ENCODE measurements at regions not wholly inside any gene's neighbourhood (a gene's known extent, or its start where the extent isn't known, plus 50 kb on each side); places are given as distances from the start of the nearest gene placed in this dataset.

DNA sequence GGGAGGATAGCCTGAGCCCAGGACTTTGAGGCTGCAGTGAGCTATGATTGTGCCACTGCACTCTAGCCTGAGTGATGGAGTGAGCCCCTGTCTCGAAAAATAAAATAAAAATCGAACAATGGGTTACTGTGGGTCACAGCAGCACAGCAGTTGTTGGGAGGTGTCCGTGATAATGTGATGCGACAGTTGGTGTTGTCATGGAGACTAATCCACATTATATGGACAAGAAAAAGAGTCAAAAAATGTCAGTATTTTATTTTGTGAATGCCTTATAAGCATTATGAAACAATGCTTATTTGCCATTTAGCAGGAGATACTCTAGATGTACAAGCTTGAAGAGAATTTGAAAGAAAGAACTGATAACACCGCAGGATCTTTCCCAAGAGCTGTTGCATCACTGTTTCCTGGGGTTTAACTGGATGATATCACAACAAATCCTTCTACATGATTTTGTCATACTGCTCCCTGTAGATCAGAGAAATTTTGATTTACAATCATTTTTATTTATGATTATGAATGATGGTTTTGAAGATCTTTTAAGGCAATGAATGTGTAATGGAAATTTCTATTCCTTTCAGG, 195.4 kb downstream of the BAMBI start (continued):
- TF ChIP-seq, protein P1, sequence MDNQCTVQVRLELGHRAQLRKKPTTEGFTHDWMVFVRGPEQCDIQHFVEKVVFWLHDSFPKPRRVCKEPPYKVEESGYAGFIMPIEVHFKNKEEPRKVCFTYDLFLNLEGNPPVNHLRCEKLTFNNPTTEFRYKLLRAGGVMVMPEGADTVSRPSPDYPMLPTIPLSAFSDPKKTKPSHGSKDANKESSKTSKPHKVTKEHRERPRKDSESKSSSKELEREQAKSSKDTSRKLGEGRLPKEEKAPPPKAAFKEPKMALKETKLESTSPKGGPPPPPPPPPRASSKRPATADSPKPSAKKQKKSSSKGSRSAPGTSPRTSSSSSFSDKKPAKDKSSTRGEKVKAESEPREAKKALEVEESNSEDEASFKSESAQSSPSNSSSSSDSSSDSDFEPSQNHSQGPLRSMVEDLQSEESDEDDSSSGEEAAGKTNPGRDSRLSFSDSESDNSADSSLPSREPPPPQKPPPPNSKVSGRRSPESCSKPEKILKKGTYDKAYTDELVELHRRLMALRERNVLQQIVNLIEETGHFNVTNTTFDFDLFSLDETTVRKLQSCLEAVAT (IDR thresholded peaks at IDR 0.05), result no peak
- no peak for TF ChIP-seq ZBED1 (IDR thresholded peaks at IDR 0.05; ENCODE audit: borderline replicate concordance)
- no peak for TF ChIP-seq JUND (IDR thresholded peaks at IDR 0.05; ENCODE audit: low read depth, low read length)
- TF ChIP-seq MTA3 (IDR thresholded peaks at IDR 0.05; ENCODE audit: borderline replicate concordance, low read length), result no peak
- no peak for TF ChIP-seq ESRRA (IDR thresholded peaks at IDR 0.05; ENCODE audit: low read length)
- TF ChIP-seq, protein P2, sequence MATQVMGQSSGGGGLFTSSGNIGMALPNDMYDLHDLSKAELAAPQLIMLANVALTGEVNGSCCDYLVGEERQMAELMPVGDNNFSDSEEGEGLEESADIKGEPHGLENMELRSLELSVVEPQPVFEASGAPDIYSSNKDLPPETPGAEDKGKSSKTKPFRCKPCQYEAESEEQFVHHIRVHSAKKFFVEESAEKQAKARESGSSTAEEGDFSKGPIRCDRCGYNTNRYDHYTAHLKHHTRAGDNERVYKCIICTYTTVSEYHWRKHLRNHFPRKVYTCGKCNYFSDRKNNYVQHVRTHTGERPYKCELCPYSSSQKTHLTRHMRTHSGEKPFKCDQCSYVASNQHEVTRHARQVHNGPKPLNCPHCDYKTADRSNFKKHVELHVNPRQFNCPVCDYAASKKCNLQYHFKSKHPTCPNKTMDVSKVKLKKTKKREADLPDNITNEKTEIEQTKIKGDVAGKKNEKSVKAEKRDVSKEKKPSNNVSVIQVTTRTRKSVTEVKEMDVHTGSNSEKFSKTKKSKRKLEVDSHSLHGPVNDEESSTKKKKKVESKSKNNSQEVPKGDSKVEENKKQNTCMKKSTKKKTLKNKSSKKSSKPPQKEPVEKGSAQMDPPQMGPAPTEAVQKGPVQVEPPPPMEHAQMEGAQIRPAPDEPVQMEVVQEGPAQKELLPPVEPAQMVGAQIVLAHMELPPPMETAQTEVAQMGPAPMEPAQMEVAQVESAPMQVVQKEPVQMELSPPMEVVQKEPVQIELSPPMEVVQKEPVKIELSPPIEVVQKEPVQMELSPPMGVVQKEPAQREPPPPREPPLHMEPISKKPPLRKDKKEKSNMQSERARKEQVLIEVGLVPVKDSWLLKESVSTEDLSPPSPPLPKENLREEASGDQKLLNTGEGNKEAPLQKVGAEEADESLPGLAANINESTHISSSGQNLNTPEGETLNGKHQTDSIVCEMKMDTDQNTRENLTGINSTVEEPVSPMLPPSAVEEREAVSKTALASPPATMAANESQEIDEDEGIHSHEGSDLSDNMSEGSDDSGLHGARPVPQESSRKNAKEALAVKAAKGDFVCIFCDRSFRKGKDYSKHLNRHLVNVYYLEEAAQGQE (IDR thresholded peaks at IDR 0.05; ENCODE audit: low read depth, low read length), result no peak

GRCh38 chr10:28873540-28873939, 196.2 kb downstream of the BAMBI start:
- ATAC-seq, result peak; percentile 48; the same call in 2 of the 3 replicates
- in situ Hi-C loops (cut with MboI) (no loop called here), intact Hi-C loops (cut with micrococcal nuclease; ENCODE audit: unreplicated experiment) (no loop called here)
- no peak overlapping the region for H3K4me3 ChIP-seq
- ChIA-PET SMC1A (ENCODE audit: uncharacterized antibody, unreplicated experiment) (no interaction called here), POLR2A (no interaction called here), RAD21 (ENCODE audit: unreplicated experiment) (no interaction called here), CTCF (no interaction called here)
- no peak overlapping the region for H3K4me2 ChIP-seq (ENCODE audit: control insufficient read depth, insufficient read depth)
- no peaks in the 10 kb centered on the region for H3K79me2 ChIP-seq (ENCODE audit: control insufficient read depth, insufficient read depth, low read length)
- FAIRE-seq, result no peak
- no peak for DNase-seq (ENCODE audit: low read depth, low spot score)
- H3K4me1 ChIP-seq (ENCODE audit: control insufficient read depth, insufficient read depth, low read length), result no peaks in the 10 kb centered on the region
- 21% methylated on average over 4 of the region's 4 CpGs for WGBS (ENCODE audit: insufficient coverage, insufficient replicate concordance, low lambda C conversion rate, missing lambda C conversion rate)
- no TSS peak for BruUV-seq (replicated peaks)
- H3K36me3 ChIP-seq (ENCODE audit: control insufficient read depth in 2 of 2, insufficient read depth in 2 of 2, low read length in 1 of 2), result no peaks in the 10 kb centered on the region
- H3K27me3 ChIP-seq (replicated peaks in 1 of 2; ENCODE audit: control insufficient read depth in 2 of 2, insufficient read depth in 2 of 2, low read length in 1 of 2), result no peaks in the 10 kb centered on the region
- no peaks in the 10 kb centered on the region for H3K9me3 ChIP-seq (replicated peaks; ENCODE audit: control insufficient read depth, insufficient read depth, low read length)
- H2AFZ ChIP-seq (ENCODE audit: control insufficient read depth, low read depth, low read length), result no peak overlapping the region
- H3K9ac ChIP-seq (ENCODE audit: control insufficient read depth, insufficient read depth, low read length), result no peak overlapping the region
- H3K27ac ChIP-seq (ENCODE audit: control insufficient read depth, insufficient read depth), result no peak overlapping the region
- no peaks in the 10 kb centered on the region for H4K20me1 ChIP-seq (ENCODE audit: control insufficient read depth, insufficient read depth)
- TF ChIP-seq NFXL1 (IDR thresholded peaks at IDR 0.05; ENCODE audit: borderline replicate concordance) (no peak), IKZF2 (IDR thresholded peaks at IDR 0.05) (no peak), POU2F2 (IDR thresholded peaks at IDR 0.05; ENCODE audit: borderline replicate concordance, low read depth, low read length) (no peak), CHD2 (IDR thresholded peaks at IDR 0.05; ENCODE audit: borderline replicate concordance, low read depth, low read length) (no peak), JUND (IDR thresholded peaks at IDR 0.05; ENCODE audit: low read depth, low read length) (no peak), NR2C1 (IDR thresholded peaks at IDR 0.05) (no peak), ZNF622 (IDR thresholded peaks at IDR 0.05) (no peak), EGR1 (IDR thresholded peaks at IDR 0.05; ENCODE audit: borderline replicate concordance in 1 of 2, low read depth in 2 of 2, low read length in 2 of 2) (no peak), YBX1 (IDR thresholded peaks at IDR 0.05) (no peak), SMARCA5 (IDR thresholded peaks at IDR 0.05) (no peak), STAT1 (conservative IDR thresholded peaks at IDR 0.05) (no peak), RAD51 (IDR thresholded peaks at IDR 0.05) (no peak), GATAD2B (conservative IDR thresholded peaks at IDR 0.05; ENCODE audit: low read depth) (no peak), SUPT20H (IDR thresholded peaks at IDR 0.05; ENCODE audit: borderline replicate concordance, control insufficient read depth, low read depth, low read length) (no peak), SPI1 (IDR thresholded peaks at IDR 0.05; ENCODE audit: borderline replicate concordance, insufficient read depth, low read depth, low read length) (no peak), BACH1 (IDR thresholded peaks at IDR 0.05; ENCODE audit: borderline replicate concordance) (no peak)

All from GM12878 (cell line).